Panc1 (cell line): ENCODE measurements at regions not wholly inside any gene's neighbourhood (a gene's known extent, or its start where the extent isn't known, plus 50 kb on each side); places are given as distances from the start of the nearest gene placed in this dataset.

Source experiments
- ATAC-seq: fragments of 200-7000 bp; cut with Tn5 transposase; 2 replicates; pipeline ENCODE4 v1.9.1; 2020; ENCODE audit warnings: mild to moderate bottlenecking, moderate library complexity
- BruUV-seq: library from RNA; stranded (reverse); fragments of 400-500 nt; replicated peaks from 2 replicates; lab custom pipeline; 2021; lab: Mats Ljungman, UMichigan
- CTCF ChIA-PET: fragments of 300-600 bp; sonication (Branson Sonifier 250); formaldehyde crosslinking; loops from one replicate; lab custom pipeline; 2022; ENCODE audit warnings: antibody characterized with exemption; lab: Charles Lee
- POLR2A ChIA-PET: fragments of 300-600 bp; sonication (Branson Sonifier 250); formaldehyde crosslinking; loops from one replicate; lab custom pipeline; 2022; ENCODE audit warnings: antibody characterized with exemption; lab: Charles Lee
- DNase-seq: peaks from one replicate; pipeline ENCODE4 v3.0.0-alpha.2; 2010; ENCODE audit warnings: low read depth, low spot score
- H3K27ac ChIP-seq: 2 replicates; pipeline ENCODE4 v1.5.1; 2011; ENCODE audit warnings: mild to moderate bottlenecking, low read length, inconsistent platforms
- H3K27me3 ChIP-seq: fragments of 200-500 bp; sonication (Bioruptor generic); 2 replicates; pipeline ENCODE4 v1.6.0; 2014; ENCODE audit warnings: low read length, inconsistent platforms; ENCODE audit not compliant: control insufficient read depth, insufficient read depth
- H3K36me3 ChIP-seq: fragments of 200-500 bp; sonication (Bioruptor generic); 2 replicates; pipeline ENCODE4 v1.5.1; 2014; ENCODE audit warnings: inconsistent platforms, mild to moderate bottlenecking, low read length, moderate library complexity; ENCODE audit not compliant: control insufficient read depth, insufficient read depth
- H3K4me1 ChIP-seq: 2 replicates; pipeline ENCODE4 v1.5.1; 2011; ENCODE audit warnings: inconsistent platforms, mild to moderate bottlenecking, low read length, moderate library complexity; ENCODE audit not compliant: control insufficient read depth, insufficient read depth
- H3K4me3 ChIP-seq, 2 experiments: 2 replicates each; pipeline ENCODE4 v1.5.1; 2011 to 2012; ENCODE audit warnings: low read depth in 2 of 2, low read length in 2 of 2, mild to moderate bottlenecking in 2 of 2, inconsistent platforms in 1 of 2, moderate library complexity in 1 of 2
- H3K9me3 ChIP-seq: fragments of 200-500 bp; sonication (Bioruptor generic); 2 replicates; pipeline ENCODE4 v1.5.1; 2014; ENCODE audit warnings: low read depth, mild to moderate bottlenecking, inconsistent platforms, low read length, moderate library complexity; ENCODE audit not compliant: control insufficient read depth, insufficient read depth
- CTCF ChIP-seq: fragments of 450-650 bp; IDR thresholded peaks from 2 replicates; pipeline ENCODE4 v1.5.1; 2017; ENCODE audit warnings: mild to moderate bottlenecking
- POLR2AphosphoS5 ChIP-seq: IDR thresholded peaks from 2 replicates; pipeline ENCODE4 v1.6.1; 2012; ENCODE audit warnings: mild to moderate bottlenecking, low read depth, low read length, moderate library complexity
- REST ChIP-seq, 2 experiments: IDR thresholded peaks; 2 replicates each; pipeline ENCODE4 v1.6.1; 2011 to 2012; ENCODE audit warnings: low read depth in 2 of 2, control low read depth in 1 of 2, low read length in 1 of 2, mild to moderate bottlenecking in 1 of 2, moderate library complexity in 1 of 2; ENCODE audit not compliant: insufficient read depth in 1 of 2
- SIN3A ChIP-seq: IDR thresholded peaks from 2 replicates; pipeline ENCODE4 v1.6.1; 2012; ENCODE audit warnings: low read depth, mild to moderate bottlenecking, low read length, moderate library complexity, borderline replicate concordance; ENCODE audit not compliant: insufficient read depth
- TCF7L2 ChIP-seq: IDR thresholded peaks from 2 replicates; pipeline ENCODE4 v1.6.1; 2011; ENCODE audit warnings: mild to moderate bottlenecking, low read depth, low read length, inconsistent platforms
- in situ Hi-C: cut with HindIII; loops from 2 replicates; pipeline ENCODE4 v1.10.0; 2016; ENCODE audit warnings: low sequenced_read_pairs, low pct_unique_long_range_greater_than_20kb
- intact Hi-C: fragments of 100-400 bp; cut with micrococcal nuclease; formaldehyde crosslinking; loops from one replicate; pipeline ENCODE4 v1.10.0; 2022; ENCODE audit not compliant: unreplicated experiment

GRCh38 chr12:118912697-118913270 is 68.6 kb upstream of the SRRM4 start:
- intact Hi-C loops (no loop called here), in situ Hi-C loops (no loop called here)
- no peak overlapping the region for H3K4me3 ChIP-seq
- ChIA-PET POLR2A (no interaction called here), CTCF (no interaction called here)
- no TSS peak for BruUV-seq
- H3K9me3 ChIP-seq, result no peaks in the 10 kb centered on the region
- no peaks in the 10 kb centered on the region; the same call in 1 of the 2 replicates for H3K27me3 ChIP-seq
- H3K4me1 ChIP-seq, result no peaks in the 10 kb centered on the region
- ATAC-seq (no peak), DNase-seq (no peak)
- H3K36me3 ChIP-seq, result no peaks in the 10 kb centered on the region
- TF ChIP-seq POLR2AphosphoS5 (no peak), REST (IDR thresholded peaks at IDR 0.05; ENCODE audit: insufficient read depth in 1 of 2, low read depth in 2 of 2, low read length in 1 of 2) (no peak), TCF7L2 (no peak)
- H3K27ac ChIP-seq, result no peak overlapping the region

- no TSS peak for BruUV-seq
These were observed 59.6 kb upstream of the SRRM4 start for GRCh38 chr12:118921761-118922160.

More at GRCh38 chr12:118921761-118922160, 59.6 kb upstream of the SRRM4 start:
- H3K27ac ChIP-seq, result no peak overlapping the region
- TF ChIP-seq POLR2AphosphoS5, result no peak
- no peak for TF ChIP-seq REST (IDR thresholded peaks at IDR 0.05; ENCODE audit: insufficient read depth in 1 of 2, low read depth in 2 of 2, low read length in 1 of 2)
- no peak for TF ChIP-seq SIN3A
- no peak for TF ChIP-seq TCF7L2
- TF ChIP-seq CTCF, result no peak
- H3K36me3 ChIP-seq, result no peaks in the 10 kb centered on the region
- no peaks in the 10 kb centered on the region for H3K4me1 ChIP-seq
- POLR2A ChIA-PET, result no interaction called here
- ATAC-seq, result no peak
- intact Hi-C loops (no loop called here), in situ Hi-C loops (no loop called here)
- H3K9me3 ChIP-seq, result no peaks in the 10 kb centered on the region
- no peak overlapping the region for H3K4me3 ChIP-seq
- DNase-seq, result no peak
- CTCF ChIA-PET, result no interaction called here
- H3K27me3 ChIP-seq, result no peaks in the 10 kb centered on the region
